ENCODE measurements at regions not wholly inside any gene's neighbourhood (a gene's known extent, or its start where the extent isn't known, plus 50 kb on each side); places are given as distances from the start of the nearest gene placed in this dataset.
"Not testable (repeated sequence)": the region's sequence is repeated elsewhere in the genome, so short reads cannot be mapped to it uniquely, and the experiment has no call there.

- H3K9me3 Mint-ChIP-seq, result no peaks in the 10 kb centered on the region
- H3K4me3 Mint-ChIP-seq, result no peak overlapping the region
- H3K36me3 Mint-ChIP-seq (ENCODE audit: low read depth), result no peaks in the 10 kb centered on the region
- H3K27ac Mint-ChIP-seq, result no peak overlapping the region
- H3K4me1 Mint-ChIP-seq (ENCODE audit: low read depth), result no peaks in the 10 kb centered on the region
- H3K27me3 Mint-ChIP-seq, result peaks cover 9% of the 10 kb centered on the region
- DNase-seq, result no peak
Observed at GRCh38 chr17:33944412-33944811, 310.7 kb upstream of the CCL2 start.

- Mint-ChIP-seq H3K4me1 (ENCODE audit: low read depth) (no peaks in the 10 kb centered on the region), H3K27me3 (peaks cover 9% of the 10 kb centered on the region), H3K9me3 (no peaks in the 10 kb centered on the region), H3K4me3 (no peak overlapping the region), H3K36me3 (ENCODE audit: low read depth) (no peaks in the 10 kb centered on the region), H3K27ac (no peak overlapping the region)
- no peak for DNase-seq
Observed at GRCh38 chr17:33944826-33945225, 310.3 kb upstream of the CCL2 start.

- DNase-seq, result no peak
- Mint-ChIP-seq H3K4me1 (ENCODE audit: low read depth) (no peaks in the 10 kb centered on the region), H3K27me3 (peaks cover 9% of the 10 kb centered on the region), H3K4me3 (no peak overlapping the region), H3K36me3 (ENCODE audit: low read depth) (no peaks in the 10 kb centered on the region), H3K9me3 (no peaks in the 10 kb centered on the region), H3K27ac (no peak overlapping the region)
Observed at GRCh38 chr17:33945646-33946546, 309.2 kb upstream of the CCL2 start.

GRCh38 chr17:33947762-33948161, 307.3 kb upstream of the CCL2 start:
- no peaks in the 10 kb centered on the region for H3K36me3 Mint-ChIP-seq (ENCODE audit: low read depth)
- no peak overlapping the region for H3K27ac Mint-ChIP-seq
- no peaks in the 10 kb centered on the region for H3K4me1 Mint-ChIP-seq (ENCODE audit: low read depth)
- DNase-seq, result no peak
- H3K4me3 Mint-ChIP-seq, result no peak overlapping the region
- no peaks in the 10 kb centered on the region for H3K9me3 Mint-ChIP-seq
- peaks cover 4% of the 10 kb centered on the region for H3K27me3 Mint-ChIP-seq

GRCh38 chr17:33948309-33948708, 306.8 kb upstream of the CCL2 start:
- H3K27ac Mint-ChIP-seq, result no peak overlapping the region
- H3K27me3 Mint-ChIP-seq, result peaks cover 4% of the 10 kb centered on the region
- H3K9me3 Mint-ChIP-seq, result no peaks in the 10 kb centered on the region
- no peak overlapping the region for H3K4me3 Mint-ChIP-seq
- no peaks in the 10 kb centered on the region for H3K4me1 Mint-ChIP-seq (ENCODE audit: low read depth)
- H3K36me3 Mint-ChIP-seq (ENCODE audit: low read depth), result no peaks in the 10 kb centered on the region
- no peak for DNase-seq

GRCh38 chr17:33949100-33949499, 306.0 kb upstream of the CCL2 start:
- Mint-ChIP-seq H3K27ac (no peak overlapping the region), H3K9me3 (no peaks in the 10 kb centered on the region), H3K4me3 (no peak overlapping the region), H3K27me3 (peaks cover 8% of the 10 kb centered on the region), H3K4me1 (ENCODE audit: low read depth) (no peaks in the 10 kb centered on the region), H3K36me3 (ENCODE audit: low read depth) (no peaks in the 10 kb centered on the region)
- no peak for DNase-seq

GRCh38 chr17:33950061-33950460, 305.0 kb upstream of the CCL2 start:
- DNase-seq, result no peak
- no peak overlapping the region for H3K4me3 Mint-ChIP-seq
- H3K9me3 Mint-ChIP-seq, result no peaks in the 10 kb centered on the region
- H3K36me3 Mint-ChIP-seq (ENCODE audit: low read depth), result no peaks in the 10 kb centered on the region
- H3K27ac Mint-ChIP-seq, result no peak overlapping the region
- peaks cover 5% of the 10 kb centered on the region for H3K27me3 Mint-ChIP-seq
- H3K4me1 Mint-ChIP-seq (ENCODE audit: low read depth), result no peaks in the 10 kb centered on the region

GRCh38 chr17:33952425-33952824, 302.7 kb upstream of the CCL2 start:
- peaks cover 24% of the 10 kb centered on the region for H3K27me3 Mint-ChIP-seq
- no peaks in the 10 kb centered on the region for H3K4me1 Mint-ChIP-seq (ENCODE audit: low read depth)
- H3K4me3 Mint-ChIP-seq, result no peak overlapping the region
- no peak overlapping the region for H3K27ac Mint-ChIP-seq
- H3K9me3 Mint-ChIP-seq, result no peaks in the 10 kb centered on the region
- DNase-seq, result no peak
- no peaks in the 10 kb centered on the region for H3K36me3 Mint-ChIP-seq (ENCODE audit: low read depth)

- H3K36me3 Mint-ChIP-seq (ENCODE audit: low read depth), result no peaks in the 10 kb centered on the region
Observed at GRCh38 chr17:33954597-33954996, 300.5 kb upstream of the CCL2 start.

GRCh38 chr17:33955461-33955860, 299.6 kb upstream of the CCL2 start:
- Mint-ChIP-seq H3K4me1 (ENCODE audit: low read depth) (no peaks in the 10 kb centered on the region), H3K4me3 (no peak overlapping the region), H3K36me3 (ENCODE audit: low read depth) (no peaks in the 10 kb centered on the region), H3K27ac (no peak overlapping the region), H3K9me3 (no peaks in the 10 kb centered on the region), H3K27me3 (peaks cover 35% of the 10 kb centered on the region)
- DNase-seq, result no peak

More at GRCh38 chr17:33954597-33954996, 300.5 kb upstream of the CCL2 start:
- H3K27me3 Mint-ChIP-seq, result peaks cover 31% of the 10 kb centered on the region
- no peaks in the 10 kb centered on the region for H3K9me3 Mint-ChIP-seq
- no peak for DNase-seq
- no peak overlapping the region for H3K27ac Mint-ChIP-seq
- no peaks in the 10 kb centered on the region for H3K4me1 Mint-ChIP-seq (ENCODE audit: low read depth)
- no peak overlapping the region for H3K4me3 Mint-ChIP-seq

- not testable (repeated sequence) for H3K27ac Mint-ChIP-seq; H3K36me3 Mint-ChIP-seq (ENCODE audit: low read depth); H3K9me3 Mint-ChIP-seq; DNase-seq; H3K4me1 Mint-ChIP-seq (ENCODE audit: low read depth); H3K4me3 Mint-ChIP-seq
- peaks cover 45% of the 10 kb centered on the region for H3K27me3 Mint-ChIP-seq
Observed at GRCh38 chr17:33959098-33959497, 296.0 kb upstream of the CCL2 start.

- DNase-seq, result no peak
- peaks cover 25% of the 10 kb centered on the region for H3K27me3 Mint-ChIP-seq
- no peak overlapping the region for H3K27ac Mint-ChIP-seq
- no peaks in the 10 kb centered on the region for H3K36me3 Mint-ChIP-seq (ENCODE audit: low read depth)
- H3K4me3 Mint-ChIP-seq, result no peak overlapping the region
- H3K4me1 Mint-ChIP-seq (ENCODE audit: low read depth), result peaks cover 14% of the 10 kb centered on the region
- no peaks in the 10 kb centered on the region for H3K9me3 Mint-ChIP-seq
Observed at GRCh38 chr17:33962857-33963655, 292.0 kb upstream of the CCL2 start.

GRCh38 chr17:33964344-33964979, 290.6 kb upstream of the CCL2 start:
- Mint-ChIP-seq H3K4me3 (no peak overlapping the region), H3K4me1 (ENCODE audit: low read depth) (peaks cover 26% of the 10 kb centered on the region), H3K9me3 (no peaks in the 10 kb centered on the region), H3K27me3 (peaks cover 21% of the 10 kb centered on the region), H3K27ac (no peak overlapping the region), H3K36me3 (ENCODE audit: low read depth) (no peaks in the 10 kb centered on the region)
- no peak for DNase-seq

GRCh38 chr17:33966410-33967059, 288.6 kb upstream of the CCL2 start:
- peaks cover 26% of the 10 kb centered on the region for H3K4me1 Mint-ChIP-seq (ENCODE audit: low read depth)

More at GRCh38 chr17:33966410-33967059, 288.6 kb upstream of the CCL2 start:
- Mint-ChIP-seq H3K27ac (no peak overlapping the region), H3K36me3 (ENCODE audit: low read depth) (no peaks in the 10 kb centered on the region), H3K9me3 (no peaks in the 10 kb centered on the region), H3K4me3 (no peak overlapping the region), H3K27me3 (peaks cover 12% of the 10 kb centered on the region)
- DNase-seq, result no peak
